HCT116 (cell line): ENCODE measurements at regions not wholly inside any gene's neighbourhood (a gene's known extent, or its start where the extent isn't known, plus 50 kb on each side); places are given as distances from the start of the nearest gene placed in this dataset.

Experiments used
- ATAC-seq: fragments of 200-7000 bp; cut with Tn5 transposase; 2 replicates; pipeline ENCODE4 v1.9.1; 2020; ENCODE audit warnings: mild to moderate bottlenecking, moderate library complexity
- BruUV-seq: library from RNA; stranded (reverse); fragments of 400-500 nt; replicated peaks from 2 replicates; lab custom pipeline; 2021; lab: Mats Ljungman, UMichigan
- CTCF ChIA-PET: fragments of 300-600 bp; sonication (Branson Sonifier 250); formaldehyde crosslinking; loops from one replicate; lab custom pipeline; 2021; ENCODE audit warnings: antibody characterized with exemption; lab: Charles Lee
- POLR2A ChIA-PET: fragments of 300-600, 350-600 bp; sonication (Branson Sonifier 250); formaldehyde crosslinking; loops from one replicate; lab custom pipeline; 2021; ENCODE audit warnings: antibody characterized with exemption; lab: Charles Lee
- RAD21 ChIA-PET, 2 experiments: fragments of 300-600 bp; sonication (Branson Sonifier 250); formaldehyde crosslinking; loops; one replicate each; lab custom pipeline; 2023; ENCODE audit warnings: low total read pairs in 2 of 2; ENCODE audit not compliant: uncharacterized antibody in 2 of 2, unreplicated experiment in 2 of 2, low non-redundant PET in 1 of 2; lab: Charles Lee
- DNase-seq: peaks from one replicate; pipeline ENCODE4 v3.0.0-alpha.2; 2010; ENCODE audit warnings: low read depth, low spot score
- H2AFZ ChIP-seq: fragments of 200-600 bp; shearing (Covaris generic), sonication (generic); 2 replicates; pipeline ENCODE4 v1.6.1; 2017; ENCODE audit warnings: low read depth, mixed run types, mixed read lengths, antibody characterized with exemption, low read length; ENCODE audit not compliant: poor library complexity, severe bottlenecking
- H3K27ac ChIP-seq: 2 replicates; pipeline ENCODE4 v1.5.1; 2012; ENCODE audit warnings: low read depth, low read length
- H3K27me3 ChIP-seq: fragments of 200-600 bp; sonication (generic); 2 replicates; pipeline ENCODE4 v1.6.1; 2016; ENCODE audit warnings: mixed run types, low read length, mixed read lengths; ENCODE audit not compliant: insufficient read depth
- H3K36me3 ChIP-seq, 2 experiments: fragments of 200-500 bp in 1 of 2; fragments of 200-600 bp in 1 of 2; sonication (Bioruptor generic) in 1 of 2; sonication (generic) in 1 of 2; 2 replicates each; pipeline versions ENCODE4 v1.5.1 to v1.6.1; 2014 to 2016; ENCODE audit warnings: low read length in 2 of 2, inconsistent platforms in 1 of 2, mixed read lengths in 1 of 2, mixed run types in 1 of 2; ENCODE audit not compliant: insufficient read depth in 2 of 2, control insufficient read depth in 1 of 2
- H3K4me1 ChIP-seq, 2 experiments: fragments of 200-600 bp in 1 of 2; sonication (generic) in 1 of 2; 2 replicates each; pipeline versions ENCODE4 v1.5.1 to v1.6.1; 2012 to 2017; ENCODE audit warnings: low read length in 2 of 2, inconsistent platforms in 1 of 2, mild to moderate bottlenecking in 1 of 2, mixed read lengths in 1 of 2, mixed run types in 1 of 2, moderate library complexity in 1 of 2; ENCODE audit not compliant: insufficient read depth in 2 of 2, control insufficient read depth in 1 of 2
- H3K4me2 ChIP-seq: fragments of 200-600 bp; sonication (generic); 2 replicates; pipeline ENCODE4 v1.6.1; 2017; ENCODE audit warnings: mixed run types, low read length, mixed read lengths
- H3K4me3 ChIP-seq, 2 experiments: fragments of 200-600 bp in 1 of 2; sonication (generic) in 1 of 2; replicated peaks in 1 of 2; 2 replicates each; pipeline ENCODE4 v1.5.1; 2011 to 2016; ENCODE audit warnings: low read length in 2 of 2, control low read depth in 1 of 2, low read depth in 1 of 2, mild to moderate bottlenecking in 1 of 2, mixed read lengths in 1 of 2, mixed run types in 1 of 2
- H3K79me2 ChIP-seq: fragments of 200-600 bp; sonication (generic); 2 replicates; pipeline ENCODE4 v1.6.1; 2017; ENCODE audit warnings: mild to moderate bottlenecking, mixed run types, low read length, moderate library complexity, mixed read lengths; ENCODE audit not compliant: insufficient read depth
- H3K9ac ChIP-seq: fragments of 200-600 bp; sonication (generic); 2 replicates; pipeline ENCODE4 v1.6.1; 2016; ENCODE audit warnings: low read length, mixed read lengths
- H3K9me2 ChIP-seq: fragments of 200-600 bp; sonication (generic), shearing (Covaris generic); 2 replicates; pipeline ENCODE4 v1.6.1; 2017; ENCODE audit warnings: mixed run types, mild to moderate bottlenecking, moderate library complexity; ENCODE audit not compliant: insufficient read depth
- H3K9me3 ChIP-seq, 2 experiments: fragments of 200-500 bp in 1 of 2; fragments of 200-600 bp in 1 of 2; sonication (Bioruptor generic) in 1 of 2; sonication (generic) in 1 of 2; 2 replicates each; pipeline ENCODE4 v1.6.1; 2014 to 2017; ENCODE audit warnings: low read length in 2 of 2, mixed read lengths in 2 of 2, inconsistent platforms in 1 of 2, low read depth in 1 of 2, mild to moderate bottlenecking in 1 of 2, mixed run types in 1 of 2, moderate library complexity in 1 of 2; ENCODE audit not compliant: control insufficient read depth in 1 of 2, insufficient read depth in 1 of 2
- H4K20me1 ChIP-seq: fragments of 200-600 bp; sonication (generic), shearing (Covaris generic); 2 replicates; pipeline ENCODE4 v1.6.1; 2017; ENCODE audit warnings: mixed run types, mild to moderate bottlenecking, moderate library complexity; ENCODE audit not compliant: insufficient read depth
- CBX3 ChIP-seq: IDR thresholded peaks from 2 replicates; pipeline ENCODE4 v1.6.1; 2012; ENCODE audit warnings: low read depth
- EGR1 ChIP-seq: IDR thresholded peaks from 2 replicates; pipeline ENCODE4 v1.6.1; 2012; ENCODE audit warnings: low read depth
- ELF1 ChIP-seq: IDR thresholded peaks from 2 replicates; pipeline ENCODE4 v1.6.1; 2012; ENCODE audit warnings: low read depth, borderline replicate concordance
- EZH2phosphoT487 ChIP-seq: fragments of 200-600 bp; IDR thresholded peaks from 2 replicates; pipeline ENCODE4 v1.6.1; 2018; ENCODE audit warnings: antibody characterized with exemption, borderline replicate concordance
- POLR2AphosphoS5 ChIP-seq: IDR thresholded peaks from 2 replicates; pipeline ENCODE4 v1.6.1; 2011; ENCODE audit warnings: mild to moderate bottlenecking, low read depth, low read length, moderate library complexity
- intact Hi-C: fragments of 100-400 bp; cut with micrococcal nuclease; formaldehyde crosslinking; loops from 2 replicates; pipeline ENCODE4 v1.10.0; 2022
- TF ChIP-seq, protein P1 (sequence below): IDR thresholded peaks from 2 replicates; pipeline ENCODE4 v1.6.1; 2012
- TF ChIP-seq, protein P2 (sequence below): IDR thresholded peaks from 2 replicates; pipeline ENCODE4 v1.6.1; 2012

DNA sequence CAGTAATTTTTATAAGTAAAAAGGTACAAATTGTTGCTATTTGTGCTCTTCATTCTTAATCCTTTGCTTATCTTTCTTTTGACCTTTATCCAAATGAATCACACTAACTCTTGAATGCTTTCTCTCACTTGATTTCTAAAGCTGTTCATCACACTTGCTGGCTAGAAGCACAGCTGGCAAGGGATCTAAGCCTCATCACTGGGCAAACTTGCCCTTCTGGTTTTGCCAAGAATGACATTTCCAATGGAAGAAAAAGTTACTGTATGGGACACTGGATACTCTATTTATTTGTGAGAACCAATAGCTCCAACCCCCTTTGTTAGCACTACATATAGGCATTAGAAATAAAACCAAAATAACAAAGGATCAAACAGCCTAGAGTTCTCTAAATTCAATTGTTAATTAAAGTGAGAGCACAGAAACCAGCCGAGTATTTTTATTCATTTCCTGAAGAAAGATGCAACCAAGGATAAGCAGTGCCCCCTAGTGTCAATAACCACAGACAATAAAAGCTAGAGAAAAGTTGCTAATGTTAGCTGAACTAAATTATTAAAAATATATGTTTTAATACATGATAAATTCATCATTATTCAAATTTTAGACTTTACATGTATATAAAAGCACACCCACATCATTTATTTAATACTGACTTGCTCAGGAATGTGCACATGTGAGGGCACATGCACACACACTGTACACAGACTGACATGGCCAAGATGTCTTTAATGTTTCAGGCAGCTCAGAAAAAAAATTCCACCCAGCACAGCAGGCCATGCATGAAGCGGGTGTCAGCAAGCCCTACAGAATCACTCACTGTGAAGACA, 59.8 kb upstream of the POU5F2 start (continued):
- TF ChIP-seq POLR2AphosphoS5 (peak; percentile 32; the same call in 1 of the 2 replicates), EZH2phosphoT487 (no peak), CBX3 (peak; percentile 53; the same call in 1 of the 2 replicates)
- TF ChIP-seq, protein P1, sequence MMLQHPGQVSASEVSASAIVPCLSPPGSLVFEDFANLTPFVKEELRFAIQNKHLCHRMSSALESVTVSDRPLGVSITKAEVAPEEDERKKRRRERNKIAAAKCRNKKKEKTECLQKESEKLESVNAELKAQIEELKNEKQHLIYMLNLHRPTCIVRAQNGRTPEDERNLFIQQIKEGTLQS, result no peak
- TF ChIP-seq, protein P2, sequence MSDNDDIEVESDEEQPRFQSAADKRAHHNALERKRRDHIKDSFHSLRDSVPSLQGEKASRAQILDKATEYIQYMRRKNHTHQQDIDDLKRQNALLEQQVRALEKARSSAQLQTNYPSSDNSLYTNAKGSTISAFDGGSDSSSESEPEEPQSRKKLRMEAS, result 0 out of 2 replicates have a peak, but pooled peaks have one; percentile 26

DNA sequence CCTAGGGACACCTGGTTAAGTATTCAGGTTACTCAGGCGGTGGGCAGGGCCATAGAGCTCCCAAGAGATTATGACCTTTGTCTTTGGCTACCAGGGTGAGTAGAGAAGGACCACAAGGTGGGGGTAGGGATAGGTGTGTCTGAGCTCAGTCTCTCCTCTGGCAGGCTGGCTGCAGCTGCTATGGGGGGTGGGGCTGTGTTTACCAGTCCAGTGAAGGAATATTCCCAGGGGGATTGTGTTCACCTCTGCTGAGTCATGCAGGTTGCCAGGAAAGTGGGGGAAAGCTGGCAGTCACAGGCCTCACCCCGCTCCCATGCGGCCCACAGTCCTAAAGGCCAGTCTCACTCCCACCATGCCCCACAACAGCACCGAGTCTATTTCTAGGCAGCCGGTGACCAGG, 53.6 kb upstream of the POU5F2 start:
- TF ChIP-seq ELF1 (no peak), EGR1 (no peak)
- POLR2A ChIA-PET, result no interaction called here
- no peak overlapping the region for H3K27ac ChIP-seq
- BruUV-seq, result no TSS peak
- ATAC-seq, result no peak
- H4K20me1 ChIP-seq, result no peaks in the 10 kb centered on the region
- intact Hi-C loops, result loop anchor here (5.0 kb wide), 1 partner anchor 718 kb away; no protein-coding TSS in a partner anchor
- no peaks in the 10 kb centered on the region for H3K9me2 ChIP-seq
- H3K4me2 ChIP-seq, result no peak overlapping the region
- H3K9ac ChIP-seq, result no peak overlapping the region
- H2AFZ ChIP-seq, result no peak overlapping the region
- H3K36me3 ChIP-seq, result no peaks in the 10 kb centered on the region
- H3K4me1 ChIP-seq, result peaks cover 9 to 11% of the 10 kb centered on the region in 2 experiments; a peak in 3 of 4 replicates
- CTCF ChIA-PET, result interaction anchor here (1.4 kb wide), 1 partner anchor 943 kb away, joined by 4 read pairs; no protein-coding TSS in a partner anchor
- H3K4me3 ChIP-seq, result no peak overlapping the region
- no peaks in the 10 kb centered on the region for H3K27me3 ChIP-seq
- no peaks in the 10 kb centered on the region for H3K9me3 ChIP-seq
- DNase-seq, result no peak
- RAD21 ChIA-PET, result no interaction called here
- no peaks in the 10 kb centered on the region for H3K79me2 ChIP-seq
